IPS-15b (cell line): ENCODE measurements at regions not wholly inside any gene's neighbourhood (a gene's known extent, or its start where the extent isn't known, plus 50 kb on each side); places are given as distances from the start of the nearest gene placed in this dataset.

ENCODE experiments used
- H3K27me3 ChIP-seq: one replicate; pipeline ENCODE4 v1.6.1; 2013; ENCODE audit warnings: low read length; ENCODE audit not compliant: control insufficient read depth, insufficient read depth
- H3K36me3 ChIP-seq: one replicate; pipeline ENCODE4 v1.6.1; 2013; ENCODE audit warnings: low read length; ENCODE audit not compliant: control insufficient read depth, insufficient read depth
- H3K4me1 ChIP-seq: one replicate; pipeline ENCODE4 v1.6.1; 2013; ENCODE audit warnings: mild to moderate bottlenecking, low read length; ENCODE audit not compliant: control insufficient read depth, insufficient read depth
- H3K4me3 ChIP-seq: one replicate; pipeline ENCODE4 v1.5.1; 2013; ENCODE audit warnings: low read depth, low read length
- H3K9ac ChIP-seq: one replicate; pipeline ENCODE4 v1.6.1; 2013; ENCODE audit warnings: low read depth, mild to moderate bottlenecking, low read length
- H3K9me3 ChIP-seq: one replicate; pipeline ENCODE4 v1.6.1; 2013; ENCODE audit warnings: mild to moderate bottlenecking, low read length; ENCODE audit not compliant: control insufficient read depth, insufficient read depth

DNA sequence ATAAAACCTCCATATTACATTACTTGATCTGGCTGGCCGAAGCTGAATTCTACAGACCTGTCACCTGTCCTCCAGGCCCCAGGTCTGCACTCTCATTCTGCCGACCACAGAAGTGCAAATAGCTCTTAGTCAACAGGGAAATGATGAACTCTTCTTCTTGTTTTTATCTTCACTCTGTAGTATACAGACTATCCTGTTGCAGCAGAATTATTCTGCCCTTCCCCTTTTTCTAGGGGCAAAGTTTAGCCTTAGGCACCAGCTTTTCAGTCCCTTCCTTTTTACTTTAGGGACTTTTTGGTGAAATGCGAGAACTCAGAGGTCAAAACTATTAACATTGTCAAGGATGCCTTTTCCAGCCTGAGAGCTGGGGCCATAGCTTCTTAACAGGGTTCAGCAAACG lies 229.6 kb upstream of the EGLN3 start:
- Histone ChIP-seq H3K27me3 (no peaks in the 10 kb centered on the region), H3K4me3 (no peak overlapping the region), H3K9ac (no peak overlapping the region), H3K9me3 (no peaks in the 10 kb centered on the region), H3K36me3 (no peaks in the 10 kb centered on the region), H3K4me1 (peaks cover 6% of the 10 kb centered on the region)

DNA sequence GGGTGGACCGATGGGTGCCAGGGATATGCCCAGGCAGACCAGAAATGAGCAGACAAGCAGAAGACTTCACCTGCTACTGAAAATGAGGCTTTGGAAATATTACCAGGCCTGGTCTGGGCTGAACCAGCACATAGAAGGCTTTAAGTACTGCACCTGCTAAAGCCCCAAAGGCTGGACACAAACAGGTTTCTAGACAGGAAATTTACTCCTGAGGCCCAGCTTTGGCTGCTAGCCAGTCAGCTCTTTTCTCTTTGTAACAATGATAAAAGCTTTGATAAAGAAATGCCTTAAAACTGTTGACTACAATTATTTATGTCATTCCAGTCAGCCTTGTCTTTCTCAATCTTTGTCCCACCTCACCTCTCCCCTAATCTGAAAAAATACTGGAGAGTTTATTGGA lies 228.9 kb upstream of the EGLN3 start:
- no peak overlapping the region for H3K4me3 ChIP-seq

DNA sequence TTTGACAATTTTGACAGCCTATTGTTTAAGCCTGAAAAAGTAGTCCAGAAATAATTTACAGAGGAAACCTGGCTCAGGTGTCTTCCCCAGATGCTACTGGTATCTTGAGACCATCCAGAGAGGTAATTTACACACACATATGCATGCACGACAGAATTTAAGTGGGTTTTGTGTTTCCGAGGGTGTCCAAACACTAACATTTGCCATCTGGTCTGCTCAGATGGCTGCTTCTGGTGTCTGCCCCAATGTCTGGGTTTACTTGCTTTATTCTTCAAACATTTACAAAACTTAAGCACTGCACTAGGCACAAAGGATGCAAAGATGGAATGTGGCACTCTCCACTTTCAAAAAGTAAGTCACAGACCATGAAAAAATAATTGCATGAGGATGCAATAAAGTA lies 226.6 kb upstream of the EGLN3 start:
- Histone ChIP-seq H3K27me3 (no peaks in the 10 kb centered on the region), H3K36me3 (no peaks in the 10 kb centered on the region), H3K9ac (no peak overlapping the region), H3K4me3 (no peak overlapping the region), H3K4me1 (peaks cover 6% of the 10 kb centered on the region), H3K9me3 (no peaks in the 10 kb centered on the region)

More for the DNA sequence above, 228.9 kb upstream of the EGLN3 start:
- Histone ChIP-seq H3K27me3 (no peaks in the 10 kb centered on the region), H3K9me3 (no peaks in the 10 kb centered on the region), H3K9ac (no peak overlapping the region), H3K36me3 (no peaks in the 10 kb centered on the region), H3K4me1 (peaks cover 6% of the 10 kb centered on the region)

DNA sequence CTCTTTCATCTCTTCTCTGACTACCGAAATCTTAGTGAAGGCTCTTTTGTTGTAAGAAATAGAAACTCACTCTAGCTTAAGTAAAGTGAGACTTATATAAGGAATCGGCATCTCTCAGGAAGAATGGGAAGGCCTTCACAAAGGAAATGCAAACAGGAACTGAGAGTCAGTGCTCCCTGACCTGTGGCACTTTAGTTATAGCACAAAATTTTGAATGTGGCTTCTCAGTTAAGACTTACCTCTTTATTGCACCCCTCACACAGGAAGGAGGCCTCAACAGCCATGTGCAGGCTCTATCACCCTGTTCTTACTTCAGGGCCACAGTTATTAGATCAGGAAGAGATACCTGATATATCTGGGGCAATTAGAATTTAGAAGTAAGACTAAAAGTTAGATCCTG lies 224.7 kb upstream of the EGLN3 start:
- H3K27me3 ChIP-seq, result no peaks in the 10 kb centered on the region
- H3K4me3 ChIP-seq, result no peak overlapping the region
- no peaks in the 10 kb centered on the region for H3K9me3 ChIP-seq
- H3K9ac ChIP-seq, result no peak overlapping the region
- no peaks in the 10 kb centered on the region for H3K36me3 ChIP-seq
- peaks cover 2% of the 10 kb centered on the region for H3K4me1 ChIP-seq

DNA sequence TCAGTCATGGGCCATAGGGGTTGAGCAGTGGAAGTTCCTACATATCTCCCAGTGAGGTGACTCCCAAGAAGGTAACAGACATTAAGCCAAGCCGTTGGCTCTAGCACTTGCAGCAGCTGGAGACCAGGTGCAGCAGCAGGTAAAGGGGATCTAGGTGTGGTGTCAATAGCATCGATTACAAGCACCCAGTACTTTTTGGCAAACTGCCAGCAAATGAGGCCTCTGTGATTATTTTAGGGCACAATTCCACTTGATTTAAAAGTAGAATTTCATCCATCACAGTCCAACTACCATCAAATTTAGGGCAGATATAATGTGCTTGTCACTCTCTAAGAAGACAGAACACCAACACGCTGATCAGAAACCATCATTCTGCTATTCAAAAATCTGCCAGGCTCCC lies 224.1 kb upstream of the EGLN3 start:
- Histone ChIP-seq H3K9ac (no peak overlapping the region), H3K9me3 (no peaks in the 10 kb centered on the region), H3K36me3 (no peaks in the 10 kb centered on the region), H3K4me3 (no peak overlapping the region), H3K27me3 (no peaks in the 10 kb centered on the region), H3K4me1 (no peaks in the 10 kb centered on the region)

DNA sequence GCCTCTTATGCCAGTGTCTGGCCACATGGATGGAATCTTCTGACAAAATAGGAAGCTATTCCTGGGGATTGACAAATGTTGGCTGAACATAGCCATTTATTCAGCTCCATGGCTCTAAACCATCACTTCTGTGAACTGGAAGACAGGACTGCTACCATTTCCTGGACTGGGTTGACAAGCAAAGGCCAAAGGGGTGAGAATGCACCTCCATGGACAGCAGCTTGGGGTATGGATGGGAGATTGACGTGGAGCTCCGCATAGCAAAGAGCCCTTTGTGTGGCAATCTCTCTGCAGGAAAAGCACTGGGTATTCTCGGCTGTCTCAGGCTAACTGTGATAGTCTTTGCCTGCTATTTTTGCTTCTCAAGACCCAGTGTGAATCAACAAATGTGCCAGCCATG lies 223.0 kb upstream of the EGLN3 start:
- H3K4me1 ChIP-seq, result no peaks in the 10 kb centered on the region

DNA sequence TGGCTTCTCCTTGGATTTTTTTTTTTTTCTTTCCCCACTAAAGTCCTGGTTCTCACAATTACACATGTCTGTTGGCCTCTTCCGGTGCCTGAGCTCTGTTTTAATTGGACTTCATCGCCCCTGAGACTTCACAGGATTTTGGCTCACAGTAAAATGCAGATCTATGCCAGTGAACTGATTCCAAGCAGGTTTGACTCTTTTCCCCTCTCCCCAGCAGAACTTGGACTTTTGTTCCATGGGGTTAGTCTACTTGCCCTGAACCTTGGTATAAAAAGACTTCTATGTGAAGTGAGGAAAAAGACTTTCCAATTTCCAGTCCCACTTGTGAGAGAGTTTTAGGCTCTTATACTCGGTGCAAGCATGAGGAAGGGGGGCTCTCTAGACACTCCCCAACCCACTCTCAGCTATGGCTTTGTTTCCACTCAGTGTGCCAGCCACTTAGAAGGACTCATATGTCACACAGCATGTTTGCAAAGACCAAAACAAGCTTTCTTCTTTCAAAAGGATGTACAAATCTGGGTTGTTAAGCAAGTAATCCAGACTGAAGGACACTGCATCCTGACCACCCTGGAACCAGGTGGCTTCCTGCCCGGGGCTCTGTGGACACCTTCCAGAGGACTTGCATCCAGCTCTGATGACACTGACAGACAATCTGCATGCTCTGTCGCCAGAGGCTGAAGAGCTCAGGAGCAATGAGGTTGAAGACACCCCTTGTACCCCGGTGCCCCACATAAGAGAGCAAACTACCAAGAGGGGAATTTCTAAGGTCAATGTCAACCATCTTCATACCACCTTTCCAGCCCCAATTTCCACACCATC lies 221.9 kb upstream of the EGLN3 start:
- Histone ChIP-seq H3K9me3 (no peaks in the 10 kb centered on the region), H3K4me1 (no peaks in the 10 kb centered on the region), H3K9ac (no peak overlapping the region), H3K36me3 (no peaks in the 10 kb centered on the region), H3K4me3 (no peak overlapping the region), H3K27me3 (no peaks in the 10 kb centered on the region)

More for the DNA sequence above, 223.0 kb upstream of the EGLN3 start:
- no peaks in the 10 kb centered on the region for H3K27me3 ChIP-seq
- H3K36me3 ChIP-seq, result no peaks in the 10 kb centered on the region
- no peak overlapping the region for H3K9ac ChIP-seq
- H3K9me3 ChIP-seq, result no peaks in the 10 kb centered on the region
- no peak overlapping the region for H3K4me3 ChIP-seq

DNA sequence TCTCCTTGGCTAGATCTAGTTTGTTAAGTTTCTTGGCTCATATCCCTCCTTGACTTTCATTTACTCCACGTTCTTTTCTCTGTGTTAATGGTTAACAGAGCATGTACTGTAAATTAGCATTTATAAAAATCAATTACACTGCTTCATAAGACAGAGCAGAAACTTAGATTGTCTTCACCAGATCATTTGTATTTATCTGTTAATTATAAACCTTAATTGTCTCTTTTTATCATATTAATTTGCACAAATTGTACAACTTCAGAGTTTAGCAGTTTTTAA lies 221.2 kb upstream of the EGLN3 start:
- Histone ChIP-seq H3K9me3 (no peaks in the 10 kb centered on the region), H3K27me3 (no peaks in the 10 kb centered on the region), H3K4me3 (no peak overlapping the region), H3K36me3 (no peaks in the 10 kb centered on the region), H3K4me1 (no peaks in the 10 kb centered on the region), H3K9ac (no peak overlapping the region)

DNA sequence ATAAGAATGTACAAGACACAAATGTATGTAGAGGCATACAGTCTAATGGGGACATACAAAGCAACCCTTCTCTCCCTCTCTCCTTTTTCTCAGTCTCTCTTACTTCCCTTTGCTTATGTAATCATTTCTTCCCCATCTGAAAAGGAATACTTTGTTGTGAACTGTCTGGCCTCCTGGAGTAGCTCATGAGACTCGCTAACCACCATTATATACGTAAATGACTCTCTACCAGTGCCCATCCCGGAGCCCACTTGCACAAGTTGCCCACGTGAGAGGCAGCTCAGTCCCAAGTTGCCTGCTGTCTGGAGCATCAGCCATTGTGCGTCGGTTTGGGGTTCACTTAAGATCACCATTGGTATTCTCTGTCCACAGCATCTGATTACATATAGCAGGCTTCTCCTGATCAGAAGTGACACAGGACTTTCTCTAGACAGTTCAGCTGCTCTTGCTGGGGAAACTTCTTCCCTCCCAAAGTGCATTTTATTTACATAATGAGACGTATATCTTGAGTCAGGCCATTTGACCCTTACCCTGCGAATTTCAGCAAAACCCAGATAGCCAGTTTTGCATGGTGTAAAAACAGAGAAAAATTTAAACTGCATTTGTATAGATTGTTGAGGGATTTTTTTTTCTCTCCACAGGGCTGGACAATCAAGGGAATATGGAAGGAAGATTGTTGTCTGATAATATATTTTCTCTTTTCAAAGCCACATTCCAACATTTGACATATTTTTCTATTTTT lies 220.7 kb upstream of the EGLN3 start:
- Histone ChIP-seq H3K36me3 (no peaks in the 10 kb centered on the region), H3K4me3 (no peak overlapping the region), H3K27me3 (no peaks in the 10 kb centered on the region)

DNA sequence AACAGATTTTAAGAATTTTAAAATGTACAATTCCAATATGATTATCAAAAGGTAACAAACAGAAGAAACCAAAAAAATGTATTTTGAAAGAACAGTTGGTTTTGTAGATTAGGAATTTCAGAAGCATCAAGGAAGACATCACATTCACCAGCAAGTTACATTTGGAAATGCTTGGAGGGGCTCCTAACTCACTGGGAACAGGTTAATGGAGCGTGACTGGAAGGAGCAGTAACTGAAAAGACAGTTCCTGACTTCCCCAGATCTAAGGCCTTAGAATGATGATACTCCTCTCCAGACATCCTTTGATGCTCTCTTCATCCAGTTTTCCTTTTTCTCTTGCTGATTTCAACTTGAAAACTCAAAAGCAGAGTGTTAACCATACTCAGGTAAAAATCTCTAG lies 220.0 kb upstream of the EGLN3 start:
- no peaks in the 10 kb centered on the region for H3K27me3 ChIP-seq
- H3K36me3 ChIP-seq, result no peaks in the 10 kb centered on the region

More for the DNA sequence above, 220.7 kb upstream of the EGLN3 start:
- H3K9me3 ChIP-seq, result no peaks in the 10 kb centered on the region
- H3K4me1 ChIP-seq, result no peaks in the 10 kb centered on the region
- H3K9ac ChIP-seq, result no peak overlapping the region

DNA sequence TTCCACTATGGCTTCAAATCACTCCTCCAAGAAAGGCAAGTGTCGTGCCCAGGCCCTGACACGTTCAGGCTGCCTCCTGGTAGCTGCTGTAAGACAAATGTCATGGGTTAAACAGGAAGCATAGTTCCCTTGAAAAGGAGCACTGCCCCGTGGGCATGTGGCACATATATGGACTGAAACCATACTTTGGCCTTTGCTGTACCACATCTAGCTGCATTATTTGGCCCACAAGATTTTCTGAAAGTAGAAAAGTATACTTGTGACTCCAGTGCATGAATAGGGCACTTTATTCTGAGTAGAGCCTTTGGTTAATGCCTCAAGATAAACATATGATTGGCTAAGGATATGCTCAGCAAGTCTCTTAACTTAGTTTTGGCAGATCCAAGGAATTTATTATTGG lies 218.7 kb upstream of the EGLN3 start:
- H3K36me3 ChIP-seq, result no peaks in the 10 kb centered on the region
- H3K4me1 ChIP-seq, result no peaks in the 10 kb centered on the region
- no peaks in the 10 kb centered on the region for H3K9me3 ChIP-seq
- no peaks in the 10 kb centered on the region for H3K27me3 ChIP-seq
- no peak overlapping the region for H3K4me3 ChIP-seq
- H3K9ac ChIP-seq, result no peak overlapping the region

More for the DNA sequence above, 220.0 kb upstream of the EGLN3 start:
- Histone ChIP-seq H3K9me3 (no peaks in the 10 kb centered on the region), H3K9ac (no peak overlapping the region), H3K4me1 (no peaks in the 10 kb centered on the region), H3K4me3 (no peak overlapping the region)

DNA sequence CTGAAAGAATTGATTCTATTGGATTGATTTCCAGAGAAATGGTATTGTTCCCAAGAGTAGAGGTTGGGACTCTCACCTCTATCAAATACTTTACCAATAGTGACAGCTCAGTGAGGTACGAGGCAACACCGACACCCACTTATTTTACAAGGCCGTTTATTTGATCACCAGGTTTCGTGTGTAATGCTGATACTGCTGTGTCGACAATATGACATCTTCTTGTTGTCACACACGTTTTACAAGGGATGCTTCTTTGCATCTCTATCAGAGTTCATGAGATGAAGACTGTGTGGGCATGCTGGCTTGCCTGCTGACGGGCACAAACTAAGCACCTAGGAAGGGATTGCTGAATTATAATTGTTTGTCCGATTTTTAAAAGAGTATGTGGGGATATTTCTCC lies 217.8 kb upstream of the EGLN3 start:
- no peak overlapping the region for H3K9ac ChIP-seq
- no peaks in the 10 kb centered on the region for H3K9me3 ChIP-seq
- H3K36me3 ChIP-seq, result no peaks in the 10 kb centered on the region

More for the DNA sequence above, 217.8 kb upstream of the EGLN3 start:
- H3K4me1 ChIP-seq, result no peaks in the 10 kb centered on the region
- no peaks in the 10 kb centered on the region for H3K27me3 ChIP-seq
- no peak overlapping the region for H3K4me3 ChIP-seq
